ENCODE measurements at regions not wholly inside any gene's neighbourhood (a gene's known extent, or its start where the extent isn't known, plus 50 kb on each side); places are given as distances from the start of the nearest gene placed in this dataset.

DNA sequence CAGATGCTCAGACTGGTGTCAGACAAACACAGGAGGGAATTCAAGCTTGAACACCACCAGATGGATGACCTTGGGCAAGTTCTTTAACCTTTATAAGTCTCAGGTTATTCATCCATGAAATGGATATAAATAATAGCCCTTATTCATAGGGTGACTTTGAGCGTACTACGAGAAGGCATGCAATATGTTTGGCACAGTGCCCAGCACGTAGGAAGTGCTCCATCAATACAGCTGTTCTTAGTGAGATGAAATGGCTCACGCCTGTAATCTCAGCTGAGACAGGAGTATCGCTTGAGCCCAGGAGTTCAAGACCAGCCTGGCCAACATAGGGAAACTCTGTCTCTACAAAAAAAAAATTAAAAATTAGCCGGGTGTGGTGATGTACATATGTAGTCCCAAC lies 84.8 kb upstream of the FICD start:
- TF ChIP-seq, protein P1, sequence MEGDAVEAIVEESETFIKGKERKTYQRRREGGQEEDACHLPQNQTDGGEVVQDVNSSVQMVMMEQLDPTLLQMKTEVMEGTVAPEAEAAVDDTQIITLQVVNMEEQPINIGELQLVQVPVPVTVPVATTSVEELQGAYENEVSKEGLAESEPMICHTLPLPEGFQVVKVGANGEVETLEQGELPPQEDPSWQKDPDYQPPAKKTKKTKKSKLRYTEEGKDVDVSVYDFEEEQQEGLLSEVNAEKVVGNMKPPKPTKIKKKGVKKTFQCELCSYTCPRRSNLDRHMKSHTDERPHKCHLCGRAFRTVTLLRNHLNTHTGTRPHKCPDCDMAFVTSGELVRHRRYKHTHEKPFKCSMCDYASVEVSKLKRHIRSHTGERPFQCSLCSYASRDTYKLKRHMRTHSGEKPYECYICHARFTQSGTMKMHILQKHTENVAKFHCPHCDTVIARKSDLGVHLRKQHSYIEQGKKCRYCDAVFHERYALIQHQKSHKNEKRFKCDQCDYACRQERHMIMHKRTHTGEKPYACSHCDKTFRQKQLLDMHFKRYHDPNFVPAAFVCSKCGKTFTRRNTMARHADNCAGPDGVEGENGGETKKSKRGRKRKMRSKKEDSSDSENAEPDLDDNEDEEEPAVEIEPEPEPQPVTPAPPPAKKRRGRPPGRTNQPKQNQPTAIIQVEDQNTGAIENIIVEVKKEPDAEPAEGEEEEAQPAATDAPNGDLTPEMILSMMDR (IDR thresholded peaks at IDR 0.05 in 8 of 11, conservative IDR thresholded peaks at IDR 0.05 in 3 of 11): no peak
- TF ChIP-seq POLR2A (IDR thresholded peaks at IDR 0.05) (no peak), POLR2AphosphoS5 (IDR thresholded peaks at IDR 0.05) (no peak)

Measured in spleen (tissue), 7 donors.